ENCODE measurements at regions not wholly inside any gene's neighbourhood (a gene's known extent, or its start where the extent isn't known, plus 50 kb on each side); places are given as distances from the start of the nearest gene placed in this dataset.

GRCh38 chr21:16519644-16520043, 789.9 kb downstream of the USP25 start:
- TF ChIP-seq CTCF (IDR thresholded peaks at IDR 0.05; ENCODE audit: low read length, missing control alignments) = no peak

GRCh38 chr21:16522548-16522947, 792.8 kb downstream of the USP25 start:
- TF ChIP-seq CTCF (IDR thresholded peaks at IDR 0.05; ENCODE audit: low read length, missing control alignments) = no peak

More at GRCh38 chr21:16519644-16520043, 789.9 kb downstream of the USP25 start:
- H3K4me3 ChIP-seq (replicated peaks; ENCODE audit: low read depth, low read length) = no peak overlapping the region
- DNase-seq (ENCODE audit: low read depth) = no peak

GRCh38 chr21:16530656-16531055, 800.9 kb downstream of the USP25 start:
- no peak for TF ChIP-seq CTCF (IDR thresholded peaks at IDR 0.05; ENCODE audit: low read length, missing control alignments)
- DNase-seq (ENCODE audit: low read depth) = peak; percentile 66
- no peak overlapping the region for H3K4me3 ChIP-seq (replicated peaks; ENCODE audit: low read depth, low read length)

More at GRCh38 chr21:16522548-16522947, 792.8 kb downstream of the USP25 start:
- DNase-seq (ENCODE audit: low read depth) = peak; percentile 53
- no peak overlapping the region for H3K4me3 ChIP-seq (replicated peaks; ENCODE audit: low read depth, low read length)

- TF ChIP-seq CTCF (IDR thresholded peaks at IDR 0.05; ENCODE audit: low read length, missing control alignments) = no peak
- no peak overlapping the region for H3K4me3 ChIP-seq (replicated peaks; ENCODE audit: low read depth, low read length)
- DNase-seq (ENCODE audit: low read depth) = peak; percentile 66
Observed at GRCh38 chr21:16532840-16533239, 803.1 kb downstream of the USP25 start.

GRCh38 chr21:16533692-16534407, 804.1 kb downstream of the USP25 start:
- H3K4me3 ChIP-seq (replicated peaks; ENCODE audit: low read depth, low read length) = peak overlapping the region; percentile 66
- TF ChIP-seq CTCF (IDR thresholded peaks at IDR 0.05; ENCODE audit: low read length, missing control alignments) = no peak
- DNase-seq (ENCODE audit: low read depth) = no peak

- no peak for TF ChIP-seq CTCF (IDR thresholded peaks at IDR 0.05; ENCODE audit: low read length, missing control alignments)
- peak overlapping the region; percentile 66 for H3K4me3 ChIP-seq (replicated peaks; ENCODE audit: low read depth, low read length)
- peak; percentile 98 for DNase-seq (ENCODE audit: low read depth)
Observed at GRCh38 chr21:16534408-16535101, 804.8 kb downstream of the USP25 start.

All from fibroblast of pulmonary artery (primary cell).